Cardiac fibroblast (primary cell): ENCODE measurements at regions not wholly inside any gene's neighbourhood (a gene's known extent, or its start where the extent isn't known, plus 50 kb on each side); places are given as distances from the start of the nearest gene placed in this dataset.
A peak's percentile ranks its signal among the peaks of the same experiment; 100 is the strongest.

Experiments used
- DNase-seq, 2 donors: peaks; one replicate each; pipeline versions ENCODE4 v3.0.0 to v3.0.0-alpha.2; 2010; ENCODE audit warnings: low read depth in 2 of 2
- H3K4me3 ChIP-seq, 2 donors: replicated peaks in 1 of 2; 1 replicate in 1 of 2; 2 replicates in 1 of 2; pipeline ENCODE4 v1.5.1; 2011; ENCODE audit warnings: low read depth in 2 of 2, low read length in 2 of 2, mild to moderate bottlenecking in 2 of 2, moderate library complexity in 1 of 2
- TF ChIP-seq, protein P1 (sequence below): IDR thresholded peaks from one replicate; pipeline ENCODE4 v1.5.1; 2011; ENCODE audit warnings: low read depth, mild to moderate bottlenecking, low read length, inconsistent platforms

DNA sequence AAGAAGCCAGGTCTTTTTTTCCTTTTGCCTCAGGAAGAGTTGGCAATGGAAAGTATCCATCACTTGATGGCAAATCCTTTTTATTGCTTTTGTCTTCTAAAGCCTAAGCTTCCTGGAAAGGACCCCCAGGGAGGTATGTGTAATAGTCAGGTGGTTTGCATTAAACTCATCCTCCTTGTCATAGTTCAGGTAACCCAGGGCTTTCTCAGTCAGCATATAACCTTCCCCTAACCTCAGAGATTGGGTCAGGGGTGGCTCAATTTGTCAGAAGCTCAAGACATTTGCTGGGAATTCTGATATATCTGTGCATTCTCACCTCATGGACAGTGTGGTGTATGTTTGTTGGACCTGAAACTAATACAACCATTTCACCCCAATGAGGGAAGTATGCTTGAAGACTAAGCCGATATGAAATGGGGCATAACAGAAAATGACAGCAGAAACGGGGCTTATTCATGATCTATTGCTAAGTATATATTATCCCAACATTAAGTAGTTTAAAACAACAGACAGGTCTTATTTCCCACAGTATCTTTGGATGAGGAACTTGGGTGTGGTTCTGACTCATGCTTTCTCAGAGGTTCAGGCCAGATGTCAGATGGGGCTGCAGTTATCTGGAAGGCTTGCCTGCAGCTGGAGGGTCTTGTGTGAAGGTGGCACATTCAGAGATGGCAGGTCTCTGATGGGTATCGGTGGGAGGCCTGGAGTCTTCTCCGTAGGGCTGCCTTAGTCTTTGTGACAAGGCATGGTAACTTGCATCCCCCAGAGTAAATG, 135.8 kb upstream of the SPON1 start:
- DNase-seq = no peak
- TF ChIP-seq, protein P1, sequence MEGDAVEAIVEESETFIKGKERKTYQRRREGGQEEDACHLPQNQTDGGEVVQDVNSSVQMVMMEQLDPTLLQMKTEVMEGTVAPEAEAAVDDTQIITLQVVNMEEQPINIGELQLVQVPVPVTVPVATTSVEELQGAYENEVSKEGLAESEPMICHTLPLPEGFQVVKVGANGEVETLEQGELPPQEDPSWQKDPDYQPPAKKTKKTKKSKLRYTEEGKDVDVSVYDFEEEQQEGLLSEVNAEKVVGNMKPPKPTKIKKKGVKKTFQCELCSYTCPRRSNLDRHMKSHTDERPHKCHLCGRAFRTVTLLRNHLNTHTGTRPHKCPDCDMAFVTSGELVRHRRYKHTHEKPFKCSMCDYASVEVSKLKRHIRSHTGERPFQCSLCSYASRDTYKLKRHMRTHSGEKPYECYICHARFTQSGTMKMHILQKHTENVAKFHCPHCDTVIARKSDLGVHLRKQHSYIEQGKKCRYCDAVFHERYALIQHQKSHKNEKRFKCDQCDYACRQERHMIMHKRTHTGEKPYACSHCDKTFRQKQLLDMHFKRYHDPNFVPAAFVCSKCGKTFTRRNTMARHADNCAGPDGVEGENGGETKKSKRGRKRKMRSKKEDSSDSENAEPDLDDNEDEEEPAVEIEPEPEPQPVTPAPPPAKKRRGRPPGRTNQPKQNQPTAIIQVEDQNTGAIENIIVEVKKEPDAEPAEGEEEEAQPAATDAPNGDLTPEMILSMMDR = no peak
- no peak overlapping the region for H3K4me3 ChIP-seq

GRCh38 chr11:13831696-13832095, 130.8 kb upstream of the SPON1 start:
- H3K4me3 ChIP-seq = no peak overlapping the region
- TF ChIP-seq, protein P1 = no peak
- no peak for DNase-seq

- DNase-seq = no peak
- TF ChIP-seq, protein P1 = peak; percentile 26
- no peak overlapping the region for H3K4me3 ChIP-seq
Observed at GRCh38 chr11:13834463-13834862, 128.1 kb upstream of the SPON1 start.

DNA sequence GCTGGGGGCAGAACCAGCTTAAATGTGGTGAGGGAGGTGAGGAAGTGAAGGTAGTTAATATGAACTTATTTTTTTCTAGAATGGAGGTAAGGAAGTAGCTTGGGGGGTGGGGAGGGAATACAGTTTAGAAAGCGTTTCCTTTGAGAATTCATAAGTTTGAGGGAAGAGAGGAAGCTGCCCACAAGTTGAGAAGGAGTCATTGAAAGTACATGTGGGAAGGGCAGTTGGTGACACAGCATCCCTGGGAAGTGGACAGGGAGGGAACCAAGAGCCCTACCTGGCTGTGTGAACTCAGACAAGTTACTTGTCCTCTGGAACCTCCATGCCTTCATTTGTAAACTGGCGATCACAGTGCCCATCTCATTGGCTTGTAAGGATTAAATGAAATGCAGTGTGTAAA, 125.9 kb upstream of the SPON1 start:
- H3K4me3 ChIP-seq = no peak overlapping the region
- TF ChIP-seq, protein P1 = no peak
- DNase-seq = no peak

- peak in 1 of 2 donors; percentile 6 for DNase-seq
- H3K4me3 ChIP-seq = no peak overlapping the region
- TF ChIP-seq, protein P1 = no peak
Observed at GRCh38 chr11:13837286-13837685, 125.2 kb upstream of the SPON1 start.

DNA sequence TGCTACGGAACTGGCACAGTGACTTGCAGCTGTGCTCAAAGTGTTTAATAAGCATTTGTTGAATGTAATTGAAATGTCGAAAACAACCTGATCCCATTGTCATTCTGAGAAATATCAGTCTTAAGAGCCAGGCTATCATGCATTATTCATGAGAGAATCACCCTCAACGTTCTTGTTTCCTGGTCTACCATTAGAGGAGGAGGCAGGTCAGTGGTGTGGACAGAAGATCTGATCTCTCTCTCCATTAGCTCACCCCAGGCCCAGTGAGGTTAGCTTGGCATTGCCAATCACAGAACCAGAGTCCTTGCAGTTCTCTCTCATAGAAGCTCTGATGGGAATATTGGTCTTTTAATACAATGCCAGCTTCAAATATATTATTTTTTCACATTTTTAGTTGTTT, 121.1 kb upstream of the SPON1 start:
- no peak overlapping the region for H3K4me3 ChIP-seq
- DNase-seq = no peak
- TF ChIP-seq, protein P1 = no peak

- TF ChIP-seq, protein P1 = no peak
- H3K4me3 ChIP-seq = no peak overlapping the region
- no peak for DNase-seq
Observed at GRCh38 chr11:13848031-13848430, 114.5 kb upstream of the SPON1 start.
